SK-N-SH treated with all-trans-retinoic acid at 6 μM for 48 hours (cell line): ENCODE measurements at regions not wholly inside any gene's neighbourhood (a gene's known extent, or its start where the extent isn't known, plus 50 kb on each side); places are given as distances from the start of the nearest gene placed in this dataset.

Experiments used
- ATAC-seq: fragments of 200-7000 bp; cut with Tn5 transposase; 3 replicates; pipeline ENCODE4 v1.9.1; 2020; ENCODE audit warnings: mild to moderate bottlenecking, moderate library complexity
- ARNTL ChIP-seq: fragments of 450-650 bp; formaldehyde crosslinking; IDR thresholded peaks from 2 replicates; pipeline ENCODE4 v1.5.0; 2020; ENCODE audit warnings: low read depth, mild to moderate bottlenecking, moderate library complexity, borderline replicate concordance
- BACH2 ChIP-seq: fragments of 250-450 bp; sonication (Bioruptor Pico); IDR thresholded peaks from 2 replicates; pipeline ENCODE4 v1.9.0; 2021; ENCODE audit warnings: mild to moderate bottlenecking, borderline replicate concordance
- CSDC2 ChIP-seq: fragments of 250-450 bp; sonication (Bioruptor Pico); IDR thresholded peaks from 2 replicates; pipeline ENCODE4 v1.5.0; 2020; ENCODE audit warnings: mild to moderate bottlenecking, moderate library complexity
- ESRRG ChIP-seq: fragments of 250-450 bp; sonication (Bioruptor Pico); IDR thresholded peaks from 2 replicates; pipeline ENCODE4 v1.6.1; 2021; ENCODE audit warnings: mild to moderate bottlenecking
- GLIS3 ChIP-seq: fragments of 250-450 bp; sonication (Bioruptor Pico); IDR thresholded peaks from 2 replicates; pipeline ENCODE4 v1.5.0; 2020; ENCODE audit warnings: mild to moderate bottlenecking, moderate library complexity
- ISL1 ChIP-seq: fragments of 250-450 bp; sonication (Bioruptor Pico); IDR thresholded peaks from 2 replicates; pipeline ENCODE4 v2.1.2; 2022; ENCODE audit warnings: mild to moderate bottlenecking, moderate library complexity
- OSR1 ChIP-seq: fragments of 250-450 bp; sonication (Bioruptor Pico); IDR thresholded peaks from 2 replicates; pipeline ENCODE4 v1.8.0; 2022; ENCODE audit warnings: moderate library complexity, mild to moderate bottlenecking, inconsistent platforms
- PPARA ChIP-seq: fragments of 250-450 bp; sonication (Bioruptor Pico); IDR thresholded peaks from 2 replicates; pipeline ENCODE4 v1.5.0; 2020; ENCODE audit warnings: mild to moderate bottlenecking, borderline replicate concordance
- RARB ChIP-seq: fragments of 250-450 bp; sonication (Bioruptor Pico); IDR thresholded peaks from 2 replicates; pipeline ENCODE4 v1.8.0; 2021; ENCODE audit warnings: mild to moderate bottlenecking, moderate library complexity
- SNAI2 ChIP-seq: fragments of 250-450 bp; sonication (Bioruptor Pico); IDR thresholded peaks from 2 replicates; pipeline ENCODE4 v1.5.0; 2020; ENCODE audit warnings: mild to moderate bottlenecking, moderate library complexity
- TCF4 ChIP-seq: fragments of 250-450 bp; sonication (Bioruptor Pico); IDR thresholded peaks from 2 replicates; pipeline ENCODE4 v1.8.0; 2021; ENCODE audit warnings: mild to moderate bottlenecking, moderate library complexity, borderline replicate concordance
- ZFP3 ChIP-seq: fragments of 250-450 bp; sonication (Bioruptor Pico); IDR thresholded peaks from 2 replicates; pipeline ENCODE4 v1.5.0; 2020; ENCODE audit warnings: mild to moderate bottlenecking, moderate library complexity
- ZFP30 ChIP-seq: fragments of 450-650 bp; formaldehyde crosslinking; IDR thresholded peaks from 2 replicates; pipeline ENCODE4 v1.5.0; 2022; ENCODE audit warnings: mild to moderate bottlenecking, moderate library complexity
- ZNF565 ChIP-seq: fragments of 450-650 bp; formaldehyde crosslinking; conservative IDR thresholded peaks from 2 replicates; pipeline ENCODE4 v1.5.0; 2020; ENCODE audit warnings: low read depth, mild to moderate bottlenecking, moderate library complexity
- ZNF8 ChIP-seq: fragments of 450-650 bp; formaldehyde crosslinking; IDR thresholded peaks from 2 replicates; pipeline ENCODE4 v1.5.0; 2020; ENCODE audit warnings: mild to moderate bottlenecking, moderate library complexity
- TF ChIP-seq, protein P1 (sequence below): fragments of 250-450 bp; sonication (Bioruptor Pico); IDR thresholded peaks from 2 replicates; pipeline ENCODE4 v1.8.0; 2020; ENCODE audit warnings: mild to moderate bottlenecking, moderate library complexity, borderline replicate concordance
- TF ChIP-seq, protein P2 (sequence below): fragments of 250-450 bp; sonication (Bioruptor Pico); IDR thresholded peaks from 2 replicates; pipeline ENCODE4 v1.5.0; 2020; ENCODE audit warnings: mild to moderate bottlenecking, moderate library complexity
- TF ChIP-seq, protein P3 (sequence below): fragments of 250-450 bp; sonication (Bioruptor Pico); IDR thresholded peaks from 2 replicates; pipeline ENCODE4 v1.8.0; 2021; ENCODE audit warnings: low read depth, mild to moderate bottlenecking, moderate library complexity, borderline replicate concordance
- TF ChIP-seq, protein P4 (sequence below): fragments of 250-450 bp; sonication (Bioruptor Pico); IDR thresholded peaks from 2 replicates; pipeline ENCODE4 v1.5.1; 2021; ENCODE audit warnings: mild to moderate bottlenecking, moderate library complexity
- TF ChIP-seq, protein P5 (sequence below): fragments of 250-450 bp; sonication (Bioruptor Pico); IDR thresholded peaks from 2 replicates; pipeline ENCODE4 v1.5.1; 2020; ENCODE audit warnings: low read depth, mild to moderate bottlenecking, moderate library complexity

DNA sequence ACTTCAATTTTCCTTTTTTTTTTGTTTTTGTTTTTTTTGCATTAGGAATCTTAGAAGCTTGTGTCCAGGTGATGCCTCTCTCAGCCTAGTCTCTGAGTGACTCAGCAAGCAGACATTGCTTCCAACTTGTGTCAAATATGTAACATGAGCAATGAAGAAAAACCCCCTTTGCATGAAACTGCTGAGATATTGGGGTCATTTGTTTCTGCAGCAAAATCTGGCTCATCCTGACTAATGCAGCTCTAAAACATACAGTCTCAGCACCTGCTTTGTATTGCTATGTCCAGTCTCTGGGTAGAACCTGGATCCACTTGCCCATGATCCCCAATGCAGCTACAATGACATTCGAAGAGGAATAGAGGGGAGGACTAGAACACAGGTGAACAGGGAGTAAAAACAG, 55.7 kb upstream of the LRFN2 start:
- no peak for ATAC-seq
- TF ChIP-seq PPARA (CRISPR knock-in tag) (no peak), ZFP30 (CRISPR knock-in tag) (no peak), ZNF565 (no peak), ESRRG (CRISPR knock-in tag) (no peak), ZFP3 (CRISPR knock-in tag) (no peak), BACH2 (CRISPR knock-in tag) (no peak), GLIS3 (CRISPR knock-in tag) (no peak), CSDC2 (no peak), ISL1 (CRISPR knock-in tag) (no peak), RARB (CRISPR knock-in tag) (no peak), OSR1 (CRISPR knock-in tag) (no peak), ZNF8 (CRISPR knock-in tag) (no peak), ARNTL (CRISPR knock-in tag) (no peak)
- TF ChIP-seq, protein P1, sequence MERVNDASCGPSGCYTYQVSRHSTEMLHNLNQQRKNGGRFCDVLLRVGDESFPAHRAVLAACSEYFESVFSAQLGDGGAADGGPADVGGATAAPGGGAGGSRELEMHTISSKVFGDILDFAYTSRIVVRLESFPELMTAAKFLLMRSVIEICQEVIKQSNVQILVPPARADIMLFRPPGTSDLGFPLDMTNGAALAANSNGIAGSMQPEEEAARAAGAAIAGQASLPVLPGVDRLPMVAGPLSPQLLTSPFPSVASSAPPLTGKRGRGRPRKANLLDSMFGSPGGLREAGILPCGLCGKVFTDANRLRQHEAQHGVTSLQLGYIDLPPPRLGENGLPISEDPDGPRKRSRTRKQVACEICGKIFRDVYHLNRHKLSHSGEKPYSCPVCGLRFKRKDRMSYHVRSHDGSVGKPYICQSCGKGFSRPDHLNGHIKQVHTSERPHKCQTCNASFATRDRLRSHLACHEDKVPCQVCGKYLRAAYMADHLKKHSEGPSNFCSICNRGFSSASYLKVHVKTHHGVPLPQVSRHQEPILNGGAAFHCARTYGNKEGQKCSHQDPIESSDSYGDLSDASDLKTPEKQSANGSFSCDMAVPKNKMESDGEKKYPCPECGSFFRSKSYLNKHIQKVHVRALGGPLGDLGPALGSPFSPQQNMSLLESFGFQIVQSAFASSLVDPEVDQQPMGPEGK: no peak
- TF ChIP-seq, protein P2, sequence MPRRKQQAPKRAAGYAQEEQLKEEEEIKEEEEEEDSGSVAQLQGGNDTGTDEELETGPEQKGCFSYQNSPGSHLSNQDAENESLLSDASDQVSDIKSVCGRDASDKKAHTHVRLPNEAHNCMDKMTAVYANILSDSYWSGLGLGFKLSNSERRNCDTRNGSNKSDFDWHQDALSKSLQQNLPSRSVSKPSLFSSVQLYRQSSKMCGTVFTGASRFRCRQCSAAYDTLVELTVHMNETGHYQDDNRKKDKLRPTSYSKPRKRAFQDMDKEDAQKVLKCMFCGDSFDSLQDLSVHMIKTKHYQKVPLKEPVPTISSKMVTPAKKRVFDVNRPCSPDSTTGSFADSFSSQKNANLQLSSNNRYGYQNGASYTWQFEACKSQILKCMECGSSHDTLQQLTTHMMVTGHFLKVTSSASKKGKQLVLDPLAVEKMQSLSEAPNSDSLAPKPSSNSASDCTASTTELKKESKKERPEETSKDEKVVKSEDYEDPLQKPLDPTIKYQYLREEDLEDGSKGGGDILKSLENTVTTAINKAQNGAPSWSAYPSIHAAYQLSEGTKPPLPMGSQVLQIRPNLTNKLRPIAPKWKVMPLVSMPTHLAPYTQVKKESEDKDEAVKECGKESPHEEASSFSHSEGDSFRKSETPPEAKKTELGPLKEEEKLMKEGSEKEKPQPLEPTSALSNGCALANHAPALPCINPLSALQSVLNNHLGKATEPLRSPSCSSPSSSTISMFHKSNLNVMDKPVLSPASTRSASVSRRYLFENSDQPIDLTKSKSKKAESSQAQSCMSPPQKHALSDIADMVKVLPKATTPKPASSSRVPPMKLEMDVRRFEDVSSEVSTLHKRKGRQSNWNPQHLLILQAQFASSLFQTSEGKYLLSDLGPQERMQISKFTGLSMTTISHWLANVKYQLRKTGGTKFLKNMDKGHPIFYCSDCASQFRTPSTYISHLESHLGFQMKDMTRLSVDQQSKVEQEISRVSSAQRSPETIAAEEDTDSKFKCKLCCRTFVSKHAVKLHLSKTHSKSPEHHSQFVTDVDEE: no peak
- TF ChIP-seq, protein P3, sequence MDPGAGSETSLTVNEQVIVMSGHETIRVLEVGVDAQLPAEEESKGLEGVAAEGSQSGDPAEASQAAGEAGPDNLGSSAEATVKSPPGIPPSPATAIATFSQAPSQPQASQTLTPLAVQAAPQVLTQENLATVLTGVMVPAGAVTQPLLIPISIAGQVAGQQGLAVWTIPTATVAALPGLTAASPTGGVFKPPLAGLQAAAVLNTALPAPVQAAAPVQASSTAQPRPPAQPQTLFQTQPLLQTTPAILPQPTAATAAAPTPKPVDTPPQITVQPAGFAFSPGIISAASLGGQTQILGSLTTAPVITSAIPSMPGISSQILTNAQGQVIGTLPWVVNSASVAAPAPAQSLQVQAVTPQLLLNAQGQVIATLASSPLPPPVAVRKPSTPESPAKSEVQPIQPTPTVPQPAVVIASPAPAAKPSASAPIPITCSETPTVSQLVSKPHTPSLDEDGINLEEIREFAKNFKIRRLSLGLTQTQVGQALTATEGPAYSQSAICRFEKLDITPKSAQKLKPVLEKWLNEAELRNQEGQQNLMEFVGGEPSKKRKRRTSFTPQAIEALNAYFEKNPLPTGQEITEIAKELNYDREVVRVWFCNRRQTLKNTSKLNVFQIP: no peak

DNA sequence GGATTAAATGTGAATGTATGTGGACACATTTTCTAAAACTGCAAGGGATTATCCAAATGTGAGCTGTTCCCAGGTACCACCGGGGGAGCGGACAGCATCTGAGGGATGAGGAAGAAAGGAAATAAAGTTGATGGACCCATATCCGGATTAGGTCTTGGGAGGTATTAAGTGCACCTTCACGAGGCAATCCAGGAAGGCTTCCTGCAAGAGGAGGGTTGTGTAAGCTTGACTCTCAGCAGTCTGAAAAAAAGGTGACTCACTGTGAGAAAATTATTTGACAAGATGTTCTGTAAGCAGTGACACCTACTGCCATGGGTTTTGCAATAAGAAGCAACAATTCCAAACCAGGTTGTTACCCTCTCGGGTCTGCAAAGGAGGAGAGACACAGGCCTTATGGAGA, 55.0 kb upstream of the LRFN2 start:
- TF ChIP-seq BACH2 (CRISPR knock-in tag): no peak
- TF ChIP-seq TCF4 (CRISPR knock-in tag): no peak
- no peak for TF ChIP-seq SNAI2 (CRISPR knock-in tag)
- TF ChIP-seq ZFP30 (CRISPR knock-in tag): no peak
- TF ChIP-seq, protein P4, sequence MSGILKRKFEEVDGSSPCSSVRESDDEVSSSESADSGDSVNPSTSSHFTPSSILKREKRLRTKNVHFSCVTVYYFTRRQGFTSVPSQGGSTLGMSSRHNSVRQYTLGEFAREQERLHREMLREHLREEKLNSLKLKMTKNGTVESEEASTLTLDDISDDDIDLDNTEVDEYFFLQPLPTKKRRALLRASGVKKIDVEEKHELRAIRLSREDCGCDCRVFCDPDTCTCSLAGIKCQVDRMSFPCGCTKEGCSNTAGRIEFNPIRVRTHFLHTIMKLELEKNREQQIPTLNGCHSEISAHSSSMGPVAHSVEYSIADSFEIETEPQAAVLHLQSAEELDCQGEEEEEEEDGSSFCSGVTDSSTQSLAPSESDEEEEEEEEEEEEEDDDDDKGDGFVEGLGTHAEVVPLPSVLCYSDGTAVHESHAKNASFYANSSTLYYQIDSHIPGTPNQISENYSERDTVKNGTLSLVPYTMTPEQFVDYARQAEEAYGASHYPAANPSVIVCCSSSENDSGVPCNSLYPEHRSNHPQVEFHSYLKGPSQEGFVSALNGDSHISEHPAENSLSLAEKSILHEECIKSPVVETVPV: no peak
- TF ChIP-seq, protein P1: no peak
- no peak for TF ChIP-seq OSR1 (CRISPR knock-in tag)
- no peak for TF ChIP-seq ZNF8 (CRISPR knock-in tag)
- TF ChIP-seq GLIS3 (CRISPR knock-in tag): no peak
- no peak for TF ChIP-seq ZNF565
- TF ChIP-seq CSDC2: no peak
- TF ChIP-seq, protein P3: no peak
- no peak for TF ChIP-seq ZFP3 (CRISPR knock-in tag)
- TF ChIP-seq ARNTL (CRISPR knock-in tag): no peak
- TF ChIP-seq, protein P2: no peak
- TF ChIP-seq, protein P5, sequence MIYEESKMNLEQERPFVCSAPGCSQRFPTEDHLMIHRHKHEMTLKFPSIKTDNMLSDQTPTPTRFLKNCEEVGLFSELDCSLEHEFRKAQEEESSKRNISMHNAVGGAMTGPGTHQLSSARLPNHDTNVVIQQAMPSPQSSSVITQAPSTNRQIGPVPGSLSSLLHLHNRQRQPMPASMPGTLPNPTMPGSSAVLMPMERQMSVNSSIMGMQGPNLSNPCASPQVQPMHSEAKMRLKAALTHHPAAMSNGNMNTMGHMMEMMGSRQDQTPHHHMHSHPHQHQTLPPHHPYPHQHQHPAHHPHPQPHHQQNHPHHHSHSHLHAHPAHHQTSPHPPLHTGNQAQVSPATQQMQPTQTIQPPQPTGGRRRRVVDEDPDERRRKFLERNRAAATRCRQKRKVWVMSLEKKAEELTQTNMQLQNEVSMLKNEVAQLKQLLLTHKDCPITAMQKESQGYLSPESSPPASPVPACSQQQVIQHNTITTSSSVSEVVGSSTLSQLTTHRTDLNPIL (CRISPR knock-in tag): no peak
- TF ChIP-seq PPARA (CRISPR knock-in tag): no peak
- TF ChIP-seq RARB (CRISPR knock-in tag): no peak
- TF ChIP-seq, all 23 proteins: peak for 0
- ATAC-seq: no peak
